HG02973 (cell line): ENCODE measurements at regions not wholly inside any gene's neighbourhood (a gene's known extent, or its start where the extent isn't known, plus 50 kb on each side); places are given as distances from the start of the nearest gene placed in this dataset.
A peak's percentile ranks its signal among the peaks of the same experiment; 100 is the strongest.

Experiments used
- ATAC-seq: cut with Tn5 transposase; IDR thresholded peaks from one replicate; pipeline ENCODE4 v1.9.1; 2021; ENCODE audit warnings: moderate library complexity; ENCODE audit not compliant: unreplicated experiment

DNA sequence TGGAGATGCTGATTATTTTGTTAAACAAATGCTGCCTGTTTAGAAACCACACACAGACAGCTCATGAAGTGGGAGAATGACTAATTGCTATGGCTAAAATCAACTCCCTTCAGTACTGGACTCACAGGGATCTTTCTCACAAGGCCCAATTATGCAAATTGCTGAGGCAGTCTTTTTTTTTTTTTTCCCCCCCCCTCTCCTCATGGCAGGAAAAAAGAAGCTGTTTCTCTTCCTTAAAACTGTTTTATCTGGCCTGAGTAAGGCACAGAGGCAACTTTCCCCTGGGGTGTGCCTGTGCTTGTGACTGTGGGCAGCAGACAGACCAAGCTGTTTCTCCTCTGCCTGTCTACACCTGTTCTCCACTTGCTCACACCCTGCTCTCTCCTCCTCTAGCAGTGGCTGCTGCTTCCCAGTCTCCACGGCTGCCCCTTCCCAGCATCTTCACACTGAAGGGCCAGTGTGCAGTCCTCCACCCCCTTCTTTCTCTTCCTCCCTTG, 65.4 kb upstream of the STEAP1B start:
- ATAC-seq = peak; percentile 36

DNA sequence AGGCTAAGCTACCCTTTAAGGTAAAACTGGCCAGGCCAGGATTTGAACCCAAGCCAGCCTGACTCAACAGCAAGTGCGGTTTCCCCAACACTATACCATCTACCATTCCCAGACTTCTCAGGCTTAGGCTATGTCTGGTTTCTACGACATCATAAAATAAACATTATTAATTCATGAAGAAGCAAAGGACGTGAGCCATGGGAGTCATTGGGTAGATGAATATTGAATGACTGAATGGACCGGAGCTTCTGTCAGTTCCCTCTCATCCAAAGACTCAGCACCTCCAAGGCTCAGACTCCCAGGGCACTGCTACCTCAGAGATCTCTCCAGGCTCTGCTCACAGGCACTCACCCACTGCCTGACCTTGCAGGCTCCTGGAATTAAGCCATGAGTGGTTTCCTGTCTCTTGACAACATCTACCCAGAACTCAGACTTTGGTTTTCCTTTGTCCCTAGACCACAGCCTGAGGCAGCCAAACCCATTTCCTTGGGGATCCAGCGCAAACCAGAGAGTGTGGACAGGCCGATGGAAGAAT, 64.6 kb upstream of the STEAP1B start:
- ATAC-seq = no peak

DNA sequence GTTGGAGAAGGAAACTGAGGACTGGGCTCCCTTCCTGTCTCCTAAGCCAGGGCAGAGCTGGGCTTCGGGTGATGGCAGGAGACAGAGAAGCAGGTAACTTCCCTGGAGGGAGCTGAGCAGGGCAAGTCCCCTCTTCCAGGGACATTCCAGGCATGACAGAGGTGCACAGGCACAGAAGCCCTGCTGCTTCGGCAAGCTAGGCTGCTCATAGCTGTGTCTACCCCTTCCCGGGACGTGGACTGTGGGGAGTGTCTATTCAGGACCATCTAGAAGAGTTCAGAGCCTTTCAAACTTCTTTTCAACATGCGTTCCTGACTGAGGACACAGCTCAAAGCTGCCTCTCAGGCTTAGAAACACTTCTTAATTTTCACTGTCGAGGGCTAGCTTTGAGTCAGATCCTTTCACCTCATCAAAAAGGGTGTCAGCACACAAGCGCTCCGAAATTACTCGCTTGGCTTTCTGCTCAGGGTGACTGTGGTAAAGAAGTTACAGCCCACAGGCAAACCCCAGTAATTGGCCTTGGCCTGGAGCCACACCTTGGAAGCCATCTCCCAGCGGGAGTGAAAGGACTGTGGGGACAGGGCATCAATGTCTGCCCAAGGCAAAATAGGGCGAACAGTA, 63.7 kb upstream of the STEAP1B start:
- no peak for ATAC-seq

DNA sequence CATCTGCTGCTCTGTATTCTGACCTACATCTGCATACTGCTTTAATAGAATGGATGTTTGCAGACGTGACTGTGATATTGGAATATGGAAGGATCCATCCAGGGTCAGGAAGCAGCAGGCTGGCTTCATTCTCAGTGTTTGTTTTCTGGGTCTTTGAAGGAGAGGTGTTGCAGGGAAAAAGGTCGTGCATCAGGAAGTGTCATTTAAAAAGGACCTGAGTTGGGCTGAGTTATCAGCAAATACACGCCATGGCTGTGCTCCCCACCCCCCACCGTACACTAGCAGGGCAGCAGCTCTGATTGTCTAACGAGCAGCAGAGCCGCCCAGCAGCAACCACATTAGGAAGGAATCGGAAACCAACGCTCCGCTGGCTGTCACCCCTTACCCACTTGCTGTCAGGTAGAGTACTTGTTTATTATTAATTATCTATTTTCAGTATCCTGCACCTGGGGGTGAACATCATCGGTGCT, 63.1 kb upstream of the STEAP1B start:
- no peak for ATAC-seq

DNA sequence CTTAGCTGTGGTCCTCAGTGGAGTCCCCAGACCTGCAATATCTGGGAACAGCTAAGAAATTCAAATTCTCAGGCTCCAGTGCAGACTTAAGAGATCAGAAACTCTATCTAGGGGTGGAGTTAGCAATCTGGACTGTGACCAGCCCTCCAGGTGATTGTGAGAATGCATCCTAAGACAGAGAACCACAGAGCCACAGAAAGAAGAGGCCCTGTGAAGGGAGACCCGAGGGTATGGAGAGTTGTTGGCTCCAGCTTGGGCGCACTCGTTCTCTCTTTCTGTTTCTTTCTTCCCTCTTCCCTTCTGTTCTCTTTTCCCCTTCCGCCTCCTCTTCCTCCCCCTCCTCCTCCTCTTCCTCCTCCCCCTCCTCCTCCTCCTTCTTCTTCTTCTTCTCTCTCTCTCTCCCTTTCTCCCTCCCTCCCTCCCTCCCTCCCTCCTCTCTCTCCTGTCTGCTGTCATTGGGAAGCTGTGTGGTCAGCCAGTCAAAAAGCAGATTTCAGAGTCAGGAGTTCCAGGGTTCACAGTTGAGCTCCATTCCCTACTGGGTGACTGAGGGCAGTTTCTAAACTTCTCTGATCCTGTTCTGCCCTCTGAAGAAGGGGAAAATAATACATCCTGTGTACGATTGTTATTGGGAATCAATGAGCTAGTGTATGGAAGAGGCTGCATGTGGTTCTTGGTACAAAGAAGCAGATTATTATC, 62.1 kb upstream of the STEAP1B start:
- ATAC-seq = no peak

DNA sequence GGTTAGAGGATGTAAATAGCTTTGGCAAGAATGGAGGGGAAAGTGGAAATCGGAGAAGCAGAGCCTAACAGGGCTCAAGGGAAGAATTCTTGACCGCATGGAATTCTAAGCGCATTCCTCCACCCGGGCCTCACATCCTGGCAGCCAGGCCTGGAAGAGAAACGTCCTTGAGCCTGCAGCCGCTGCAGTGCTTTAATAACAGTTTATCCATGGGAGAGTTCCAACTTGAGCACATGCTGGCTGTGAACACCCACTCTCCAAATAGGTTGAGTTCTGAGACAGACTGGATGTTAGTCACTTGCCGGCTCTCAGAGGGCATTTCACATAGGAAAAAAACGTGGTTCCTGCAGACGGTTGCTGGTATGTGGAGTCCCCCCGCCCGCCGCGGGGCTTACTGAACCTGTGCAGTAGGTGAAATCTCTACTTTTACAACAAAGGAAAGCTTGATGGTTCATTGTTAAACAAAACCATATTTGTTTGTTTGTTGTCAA, 61.4 kb upstream of the STEAP1B start:
- ATAC-seq = no peak

DNA sequence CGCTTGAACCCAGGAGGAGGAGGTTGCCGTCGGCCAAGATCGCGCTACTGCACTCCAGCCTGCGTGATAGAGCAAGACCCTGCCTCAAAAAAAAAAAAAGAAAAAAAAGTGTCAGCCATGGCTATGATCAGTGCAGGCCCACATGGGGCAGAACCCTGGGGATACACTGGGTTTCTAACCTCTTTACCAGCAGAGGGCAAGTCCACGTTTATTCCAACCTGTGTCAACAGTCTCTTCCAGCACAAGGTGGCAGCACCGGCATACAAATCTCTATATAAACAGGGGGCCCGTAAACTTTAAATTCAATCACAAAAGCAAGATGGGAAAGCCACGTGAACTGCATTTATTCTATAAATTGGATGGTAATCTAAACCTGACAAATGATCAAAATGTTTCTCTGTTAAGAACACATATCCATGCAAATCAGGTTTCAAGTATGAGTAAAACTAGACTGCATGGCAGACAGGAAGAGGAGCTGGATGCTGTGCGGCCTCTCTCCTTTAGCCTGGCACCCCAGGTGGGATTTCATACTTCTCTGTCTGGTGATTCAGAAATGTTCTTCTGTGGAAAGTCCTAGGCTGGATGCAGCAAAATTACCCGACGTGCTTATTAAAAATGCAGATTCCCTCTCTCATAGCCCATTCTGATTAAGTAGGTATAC, 60.0 kb upstream of the STEAP1B start:
- ATAC-seq = peak; percentile 32

DNA sequence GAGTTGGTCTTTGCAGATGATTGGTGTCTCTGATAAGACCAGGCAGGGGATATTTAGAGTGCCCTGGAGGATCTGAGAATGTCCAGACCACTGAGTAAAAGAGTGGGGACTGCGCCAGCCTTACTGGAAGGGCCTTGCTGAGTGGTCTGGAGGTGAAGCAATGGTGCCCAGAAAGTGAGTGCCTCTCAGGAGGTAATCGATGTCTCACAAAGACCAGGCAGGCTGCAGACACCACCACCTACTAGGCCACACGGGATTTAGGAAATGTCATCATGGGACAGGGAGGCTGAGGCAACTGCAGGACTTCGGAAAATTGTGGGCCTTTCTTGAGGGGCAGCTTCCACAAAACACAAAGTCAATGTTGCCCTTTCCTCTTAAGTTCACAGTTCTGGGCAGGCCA, 57.2 kb upstream of the STEAP1B start:
- no peak for ATAC-seq

DNA sequence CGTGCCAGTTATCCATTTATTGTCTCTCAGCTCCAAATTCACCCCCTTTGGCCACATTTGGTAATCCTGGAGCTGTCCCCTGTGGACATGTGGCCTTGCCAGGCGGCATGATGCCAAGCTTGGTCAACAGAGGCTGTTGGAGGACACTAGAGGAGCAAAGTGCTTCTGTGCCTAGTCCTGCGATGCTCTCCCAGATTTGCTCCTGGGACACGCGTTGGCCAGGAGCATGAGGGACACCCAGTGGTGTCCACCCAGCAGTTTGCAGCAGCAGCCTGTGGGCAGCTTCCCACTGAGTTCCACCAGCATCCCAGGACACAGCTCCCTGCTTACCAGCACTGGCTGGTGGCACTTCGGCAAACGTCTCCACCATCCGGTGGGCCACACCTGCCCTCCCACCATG, 55.5 kb upstream of the STEAP1B start:
- no peak for ATAC-seq

DNA sequence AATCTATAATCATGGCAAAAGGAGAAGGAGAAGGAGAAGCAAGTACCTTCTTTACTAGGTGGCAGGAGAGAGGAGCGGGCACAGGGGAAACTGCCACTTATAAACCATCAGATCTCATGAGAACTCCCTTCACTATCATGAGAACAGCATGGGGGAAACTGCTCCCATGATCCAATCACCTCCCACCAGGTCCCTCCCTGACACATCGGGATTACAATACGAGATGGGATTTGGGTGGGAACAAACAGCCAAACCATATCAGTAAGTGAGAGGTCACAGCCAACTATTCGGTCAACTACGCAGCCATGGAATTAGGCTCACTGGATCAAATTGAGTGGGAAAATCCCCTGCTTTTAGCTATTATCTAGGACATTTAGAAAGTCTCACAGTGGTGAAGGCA, 54.2 kb upstream of the STEAP1B start:
- ATAC-seq = no peak

DNA sequence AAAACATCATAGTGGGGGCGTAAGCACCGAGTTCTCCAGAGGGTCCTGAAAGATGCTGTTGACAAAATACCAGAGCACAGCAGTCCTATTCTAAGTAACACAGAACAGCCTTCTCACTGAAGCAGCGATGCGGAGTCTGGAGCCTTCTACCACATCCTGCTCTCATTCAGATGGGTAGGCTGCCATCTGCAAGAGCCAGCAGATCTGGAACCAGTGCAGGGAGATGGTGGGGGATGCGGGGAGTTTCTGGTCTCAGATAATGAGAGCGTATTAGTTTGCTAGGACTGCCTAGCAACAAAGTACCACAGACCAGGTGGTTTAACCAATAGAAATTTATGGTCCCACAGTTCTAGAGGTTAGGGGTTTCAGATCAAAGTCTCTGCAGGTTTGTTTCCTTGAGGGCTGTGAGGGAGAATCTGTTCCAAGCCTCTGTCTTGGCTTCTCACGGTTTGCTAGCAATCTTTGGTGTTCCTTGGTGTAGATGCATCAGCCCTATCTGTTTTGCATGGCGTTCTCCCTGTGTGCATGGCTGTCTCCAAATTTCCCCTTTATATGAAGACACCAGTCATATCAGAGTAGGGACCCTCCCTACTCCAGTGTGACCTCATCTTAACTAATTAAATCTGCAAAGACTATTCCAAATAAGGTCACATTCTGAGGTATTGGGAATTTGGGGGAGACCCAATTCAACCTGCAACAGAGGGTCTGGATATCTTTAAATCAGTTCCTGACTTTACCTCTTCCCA, 52.0 kb upstream of the STEAP1B start:
- ATAC-seq = peak; percentile 84

DNA sequence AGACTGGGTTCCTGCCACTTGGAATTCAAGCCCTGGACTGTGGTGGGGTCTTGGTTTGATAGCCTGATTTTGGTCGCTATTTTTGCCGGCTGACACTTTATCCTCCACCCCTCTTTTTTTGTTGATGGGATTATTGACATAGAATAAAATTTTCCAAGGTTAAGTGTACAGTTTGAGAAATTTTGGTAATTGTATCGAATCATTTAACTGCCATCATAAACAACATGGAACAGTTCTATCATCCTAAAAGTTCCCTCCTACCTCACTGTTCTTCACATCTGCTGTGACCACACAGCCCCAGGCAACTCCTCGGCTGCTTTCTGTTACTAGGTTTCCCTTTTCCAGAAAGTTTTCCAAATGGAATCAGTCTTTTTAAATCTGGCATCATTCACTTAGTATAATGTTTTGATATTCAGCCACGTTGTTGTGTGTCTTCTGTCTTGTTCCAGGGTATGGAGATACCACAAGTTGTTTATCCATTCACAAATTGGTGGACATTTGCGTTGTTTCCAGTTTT, 50.6 kb upstream of the STEAP1B start:
- no peak for ATAC-seq

DNA sequence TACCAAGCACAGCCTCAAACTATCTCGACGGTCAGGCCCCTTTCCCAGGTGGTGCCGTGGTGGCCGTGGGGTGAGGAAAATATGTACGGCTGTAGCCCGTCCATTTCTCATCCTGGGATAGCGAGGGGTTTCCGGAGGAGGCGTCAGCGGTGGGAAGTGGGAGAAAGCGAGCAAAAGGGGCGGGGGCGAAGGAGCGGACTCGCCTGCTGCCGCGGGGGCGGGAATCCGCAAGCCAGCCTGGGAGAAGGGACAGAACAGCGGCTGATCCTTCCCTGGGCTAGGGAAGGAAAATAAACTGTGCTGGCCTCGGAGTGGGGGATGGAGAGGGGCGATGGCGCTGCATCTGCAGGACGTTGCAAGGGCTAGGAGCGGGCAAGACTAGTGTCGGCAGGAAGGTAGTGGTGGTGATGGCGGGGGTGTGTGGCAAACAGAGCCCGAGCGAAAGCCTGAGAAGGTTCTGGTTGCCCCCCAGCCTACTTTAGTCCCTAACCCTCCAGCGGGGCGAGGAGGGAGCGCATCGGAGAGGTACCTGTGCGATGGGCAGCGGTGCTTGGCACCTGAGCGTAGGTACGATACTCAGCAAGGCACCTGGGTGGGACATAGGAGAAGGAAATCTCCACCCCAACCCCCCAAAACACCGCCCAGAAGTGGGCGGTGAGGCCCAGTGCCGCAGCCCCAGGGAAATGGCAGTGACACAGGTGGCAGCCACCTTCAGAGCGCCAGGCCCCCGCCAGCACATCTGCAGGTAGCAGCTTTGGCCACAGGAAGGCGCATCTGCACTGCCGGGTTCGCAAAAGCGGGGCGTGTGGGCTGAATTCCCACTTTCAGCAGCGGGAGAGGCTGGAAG, 49.9 kb upstream of the STEAP1B start:
- ATAC-seq = peak; percentile 41
